ENCODE measurements at regions not wholly inside any gene's neighbourhood (a gene's known extent, or its start where the extent isn't known, plus 50 kb on each side); places are given as distances from the start of the nearest gene placed in this dataset.

DNA sequence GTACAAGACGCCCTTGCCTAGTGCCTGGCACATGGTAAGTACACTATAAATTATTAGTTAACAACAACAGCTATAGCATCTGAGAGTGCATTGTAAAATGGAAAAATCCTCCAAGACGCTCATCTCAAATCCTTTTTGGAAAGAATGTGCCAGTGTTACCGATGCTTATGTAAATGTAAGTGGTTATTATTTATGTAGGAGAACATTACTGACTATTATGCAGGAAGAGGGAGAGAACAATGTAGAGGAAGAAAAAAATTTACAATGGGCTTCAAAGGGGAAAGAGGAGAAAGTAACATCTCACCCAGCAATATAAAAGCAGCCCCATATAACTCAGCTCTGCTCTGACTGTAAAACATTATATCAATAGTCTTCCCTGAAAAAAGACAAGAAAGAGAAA, 155.3 kb upstream of the LPP start:
- intact Hi-C loops (cut with DNase I; ENCODE audit: low total_unique reads), result no loop called here
- Histone ChIP-seq H3K27me3 (replicated peaks in 1 of 7) (no peaks in the 10 kb centered on the region), H3K4me3 (no peak overlapping the region), H3K4me1 (peaks cover 0 to 50% (median 19%) of the 10 kb centered on the region in 6 donors), H3K27ac (peak overlapping the region in 1 of 8 donors; percentile 86), H3K9me3 (no peaks in the 10 kb centered on the region), H3K36me3 (no peaks in the 10 kb centered on the region)
- TF ChIP-seq POLR2AphosphoS5 (IDR thresholded peaks at IDR 0.05), result no peak
- TF ChIP-seq, protein P1, sequence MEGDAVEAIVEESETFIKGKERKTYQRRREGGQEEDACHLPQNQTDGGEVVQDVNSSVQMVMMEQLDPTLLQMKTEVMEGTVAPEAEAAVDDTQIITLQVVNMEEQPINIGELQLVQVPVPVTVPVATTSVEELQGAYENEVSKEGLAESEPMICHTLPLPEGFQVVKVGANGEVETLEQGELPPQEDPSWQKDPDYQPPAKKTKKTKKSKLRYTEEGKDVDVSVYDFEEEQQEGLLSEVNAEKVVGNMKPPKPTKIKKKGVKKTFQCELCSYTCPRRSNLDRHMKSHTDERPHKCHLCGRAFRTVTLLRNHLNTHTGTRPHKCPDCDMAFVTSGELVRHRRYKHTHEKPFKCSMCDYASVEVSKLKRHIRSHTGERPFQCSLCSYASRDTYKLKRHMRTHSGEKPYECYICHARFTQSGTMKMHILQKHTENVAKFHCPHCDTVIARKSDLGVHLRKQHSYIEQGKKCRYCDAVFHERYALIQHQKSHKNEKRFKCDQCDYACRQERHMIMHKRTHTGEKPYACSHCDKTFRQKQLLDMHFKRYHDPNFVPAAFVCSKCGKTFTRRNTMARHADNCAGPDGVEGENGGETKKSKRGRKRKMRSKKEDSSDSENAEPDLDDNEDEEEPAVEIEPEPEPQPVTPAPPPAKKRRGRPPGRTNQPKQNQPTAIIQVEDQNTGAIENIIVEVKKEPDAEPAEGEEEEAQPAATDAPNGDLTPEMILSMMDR (IDR thresholded peaks at IDR 0.05 in 8 of 11, conservative IDR thresholded peaks at IDR 0.05 in 3 of 11), result no peak
- no peak for TF ChIP-seq POLR2A (IDR thresholded peaks at IDR 0.05)
- WGBS, 5 donors, result 89 to 98% (median 96%) methylated on average over 3 of the region's 3 CpGs
- DNase-seq, result no peak

DNA sequence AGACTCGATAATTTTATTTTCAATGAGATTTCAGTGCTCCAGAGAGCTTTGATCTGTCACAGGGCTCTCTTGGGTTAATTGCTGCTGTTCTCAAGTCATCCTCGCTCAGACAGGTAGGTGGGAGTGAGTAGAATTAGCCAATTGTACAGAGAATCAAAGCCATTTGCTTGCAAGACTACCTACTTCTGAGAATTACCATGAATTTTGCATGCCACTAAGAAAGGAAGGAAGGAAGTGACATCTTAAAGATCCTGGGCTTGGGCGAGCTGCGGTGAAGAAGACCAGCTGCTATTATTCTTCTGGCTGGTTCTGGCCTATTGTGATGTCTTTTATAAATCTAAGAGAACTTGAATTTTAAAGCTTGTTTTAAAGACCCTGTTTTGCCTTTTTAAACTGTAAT, 154.1 kb upstream of the LPP start:
- H3K4me1 ChIP-seq, result peaks cover 0 to 39% (median 19%) of the 10 kb centered on the region in 6 donors
- H3K9me3 ChIP-seq, result no peaks in the 10 kb centered on the region
- DNase-seq, result no peak
- no peaks in the 10 kb centered on the region for H3K27me3 ChIP-seq (replicated peaks in 1 of 7)
- H3K27ac ChIP-seq, result peak overlapping the region; percentile 14 to 90 (median 70)
- TF ChIP-seq POLR2A (IDR thresholded peaks at IDR 0.05), result no peak
- peak in 1 of 3 donors; percentile 40 for TF ChIP-seq POLR2AphosphoS5 (IDR thresholded peaks at IDR 0.05)
- TF ChIP-seq, protein P1 (IDR thresholded peaks at IDR 0.05 in 8 of 11, conservative IDR thresholded peaks at IDR 0.05 in 3 of 11), result peak in 1 of 11 experiments; percentile 15
- 26 to 32% (median 28%) methylated on average over 4 of the region's 4 CpGs for WGBS, 5 donors
- intact Hi-C loops (cut with DNase I; ENCODE audit: low total_unique reads), result no loop called here
- H3K36me3 ChIP-seq, result no peaks in the 10 kb centered on the region
- H3K4me3 ChIP-seq, result peak overlapping the region in 1 of 8 donors; percentile 9

DNA sequence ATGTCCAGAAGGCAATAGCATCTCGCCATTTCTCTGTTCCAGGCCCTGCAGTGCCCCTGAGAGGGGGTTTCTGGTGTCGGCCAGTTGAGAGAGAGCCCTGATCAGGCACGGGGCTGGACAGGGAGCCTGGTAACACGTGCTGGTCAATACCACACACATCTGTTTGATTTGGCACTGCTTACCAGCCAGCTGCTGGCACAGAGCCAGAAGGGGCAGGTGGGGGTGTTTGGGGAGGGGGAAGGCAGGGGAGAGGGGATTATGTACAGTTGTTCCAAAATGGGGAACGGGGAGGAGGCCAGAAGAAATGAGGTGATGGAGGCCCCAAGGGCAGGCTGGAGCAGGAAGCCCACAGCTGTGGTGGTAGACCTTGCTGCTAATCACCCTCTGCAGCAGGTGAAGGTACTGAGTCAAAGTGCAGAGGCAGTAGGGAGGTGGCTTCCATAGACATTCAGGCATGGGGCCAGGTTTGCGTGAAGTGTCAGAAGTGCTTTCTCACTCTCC, 153.5 kb upstream of the LPP start:
- Histone ChIP-seq H3K36me3 (no peaks in the 10 kb centered on the region), H3K27me3 (replicated peaks in 1 of 7) (no peaks in the 10 kb centered on the region), H3K4me1 (peaks cover 0 to 34% (median 18%) of the 10 kb centered on the region in 6 donors), H3K27ac (peak overlapping the region; percentile 14 to 90 (median 70)), H3K4me3 (peak overlapping the region in 1 of 8 donors; percentile 9), H3K9me3 (no peaks in the 10 kb centered on the region)
- DNase-seq, result no peak
- TF ChIP-seq POLR2A (IDR thresholded peaks at IDR 0.05), result no peak
- intact Hi-C loops (cut with DNase I; ENCODE audit: low total_unique reads), result no loop called here
- 49 to 64% (median 56%) methylated on average over 6 of the region's 6 CpGs for WGBS, 5 donors

DNA sequence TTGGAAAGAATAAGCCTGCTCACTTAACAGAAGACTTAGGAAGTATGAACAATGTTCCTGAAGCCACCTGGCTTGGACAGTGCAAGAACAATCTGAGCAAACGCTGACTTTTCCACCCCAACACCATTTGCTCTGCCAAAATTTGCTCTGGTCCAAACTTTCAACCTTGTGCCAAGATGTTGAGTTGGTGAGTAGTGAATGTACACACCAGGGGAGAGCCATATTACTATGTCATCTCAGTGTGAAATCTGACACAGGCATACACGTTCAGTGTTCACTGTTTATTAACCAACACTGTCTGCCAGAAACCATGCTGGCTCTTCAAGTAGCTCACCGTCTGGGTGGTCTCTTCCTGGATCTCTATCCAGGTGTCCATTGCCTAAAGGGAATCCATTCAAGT, 152.9 kb upstream of the LPP start:
- Histone ChIP-seq H3K36me3 (no peaks in the 10 kb centered on the region), H3K9me3 (no peaks in the 10 kb centered on the region), H3K4me1 (peaks cover 0 to 31% (median 18%) of the 10 kb centered on the region in 6 donors), H3K4me3 (no peak overlapping the region), H3K27me3 (replicated peaks in 1 of 7) (no peaks in the 10 kb centered on the region), H3K27ac (peak overlapping the region in 7 of 8 donors; percentile 14 to 90 (median 71))
- no peak for DNase-seq
- TF ChIP-seq POLR2A (IDR thresholded peaks at IDR 0.05) (no peak), POLR2AphosphoS5 (IDR thresholded peaks at IDR 0.05) (no peak)
- TF ChIP-seq, protein P1 (IDR thresholded peaks at IDR 0.05 in 8 of 11, conservative IDR thresholded peaks at IDR 0.05 in 3 of 11), result no peak
- WGBS, 5 donors, result 83 to 92% (median 89%) methylated on average over 3 of the region's 3 CpGs
- intact Hi-C loops (cut with DNase I; ENCODE audit: low total_unique reads), result no loop called here

DNA sequence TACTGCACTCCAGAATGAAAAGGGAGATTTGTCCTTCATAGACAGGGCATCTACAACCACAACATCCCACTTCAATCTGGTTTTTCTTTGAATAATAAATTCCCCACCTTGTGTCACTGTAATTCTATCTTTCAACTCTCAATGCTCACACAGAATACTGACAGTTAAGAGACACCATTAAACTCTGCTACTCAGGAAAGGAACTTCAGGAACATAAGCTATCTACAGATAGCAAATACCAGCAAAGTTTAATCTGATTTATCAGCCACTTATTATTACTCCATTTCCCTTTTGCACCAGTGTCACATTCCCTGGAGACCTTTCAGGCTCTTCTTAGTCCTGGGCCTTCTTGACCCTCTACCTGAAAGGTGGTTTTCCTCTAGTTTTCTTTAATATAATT, 152.0 kb upstream of the LPP start:
- DNase-seq, result no peak
- Histone ChIP-seq H3K36me3 (no peaks in the 10 kb centered on the region), H3K27ac (no peak overlapping the region), H3K9me3 (no peaks in the 10 kb centered on the region), H3K27me3 (replicated peaks in 1 of 7) (no peaks in the 10 kb centered on the region), H3K4me1 (peaks cover 0 to 36% (median 23%) of the 10 kb centered on the region in 6 donors), H3K4me3 (no peak overlapping the region)
- no peak for TF ChIP-seq POLR2AphosphoS5 (IDR thresholded peaks at IDR 0.05)
- TF ChIP-seq POLR2A (IDR thresholded peaks at IDR 0.05), result no peak
- TF ChIP-seq, protein P1 (IDR thresholded peaks at IDR 0.05 in 8 of 11, conservative IDR thresholded peaks at IDR 0.05 in 3 of 11), result no peak
- intact Hi-C loops (cut with DNase I; ENCODE audit: low total_unique reads), result no loop called here

All from spleen (tissue), 11 donors.